Endothelial cell of umbilical vein (primary cell): ENCODE measurements at regions not wholly inside any gene's neighbourhood (a gene's known extent, or its start where the extent isn't known, plus 50 kb on each side); places are given as distances from the start of the nearest gene placed in this dataset.

ENCODE experiments used
- BruUV-seq: library from RNA; stranded (reverse); fragments of 400-500 nt; replicated peaks from 2 replicates; lab custom pipeline; 2021; lab: Mats Ljungman, UMichigan
- CTCF ChIA-PET: fragments of 300-600, 350-600 bp; sonication (Branson Sonifier 250); formaldehyde crosslinking; loops from one replicate; lab custom pipeline; 2021; ENCODE audit warnings: antibody characterized with exemption, inconsistent platforms; lab: Charles Lee
- POLR2A ChIA-PET: fragments of 300-600, 350-600 bp; sonication (Branson Sonifier 250); formaldehyde crosslinking; loops from one replicate; lab custom pipeline; 2021; ENCODE audit warnings: antibody characterized with exemption, inconsistent platforms; lab: Charles Lee
- DNase-seq: peaks from one replicate; pipeline ENCODE4 v3.0.0-alpha.2; 2011; ENCODE audit warnings: low read depth, low spot score
- FAIRE-seq: peaks from 2 replicates; lab custom pipeline; 2011; peaks lifted over from hg19 to GRCh38; lab: Jason Lieb, UNC
- H2AFZ ChIP-seq: 2 replicates; pipeline ENCODE4 v1.6.0; 2012; ENCODE audit warnings: low read depth, low read length, control low read depth, inconsistent platforms
- H3K27ac ChIP-seq: 2 replicates; pipeline ENCODE4 v1.5.1; 2011; ENCODE audit warnings: low read depth, mild to moderate bottlenecking, control low read depth, low read length, moderate library complexity; ENCODE audit not compliant: insufficient read depth
- H3K27me3 ChIP-seq, 2 experiments: 2 replicates each; pipeline versions ENCODE4 v1.6.0 to v1.6.1; 2011; ENCODE audit warnings: low read length in 2 of 2, mixed read lengths in 1 of 2; ENCODE audit not compliant: control insufficient read depth in 2 of 2, insufficient read depth in 2 of 2
- H3K36me3 ChIP-seq, 2 experiments: 2 replicates in 1 of 2; 3 replicates in 1 of 2; pipeline ENCODE4 v1.5.1; 2011; ENCODE audit warnings: low read length in 2 of 2, mild to moderate bottlenecking in 1 of 2, moderate library complexity in 1 of 2; ENCODE audit not compliant: control insufficient read depth in 2 of 2, insufficient read depth in 2 of 2; ENCODE audit errors: extremely low read depth in 1 of 2
- H3K4me1 ChIP-seq: 3 replicates; pipeline ENCODE4 v1.5.1; 2011; ENCODE audit warnings: mild to moderate bottlenecking, low read length; ENCODE audit not compliant: control insufficient read depth, insufficient read depth; ENCODE audit errors: extremely low read depth
- H3K4me2 ChIP-seq: 2 replicates; pipeline ENCODE4 v1.6.1; 2011; ENCODE audit warnings: low read length, control low read depth, mixed read lengths; ENCODE audit not compliant: insufficient read depth
- H3K4me3 ChIP-seq, 3 experiments: fragments of 200-600 bp in 1 of 3; sonication (generic), shearing (Covaris generic) in 1 of 3; replicated peaks in 1 of 3; 2 replicates each; pipeline ENCODE4 v1.5.1; 2011 to 2016; ENCODE audit warnings: control low read depth in 3 of 3, low read length in 3 of 3, mild to moderate bottlenecking in 2 of 3, inconsistent platforms in 1 of 3, low read depth in 1 of 3, moderate library complexity in 1 of 3; ENCODE audit not compliant: insufficient read depth in 1 of 3
- H3K79me2 ChIP-seq: 2 replicates; pipeline ENCODE4 v1.6.0; 2012; ENCODE audit warnings: low read length, inconsistent platforms; ENCODE audit not compliant: control insufficient read depth, insufficient read depth
- H3K9ac ChIP-seq: replicated peaks from 2 replicates; pipeline ENCODE3; 2011; ENCODE audit warnings: low read length, control low read depth; ENCODE audit not compliant: insufficient read depth; ENCODE audit errors: extremely low read depth
- H3K9me1 ChIP-seq: replicated peaks from 3 replicates; pipeline ENCODE4 v1.6.0; 2011; ENCODE audit warnings: mild to moderate bottlenecking, low read length; ENCODE audit not compliant: control insufficient read depth, insufficient read depth; ENCODE audit errors: extremely low read depth
- H3K9me3 ChIP-seq: replicated peaks from 2 replicates; pipeline ENCODE4 v1.5.1; 2012; ENCODE audit warnings: low read length, inconsistent platforms; ENCODE audit not compliant: control insufficient read depth, insufficient read depth
- H4K20me1 ChIP-seq: replicated peaks from 2 replicates; pipeline ENCODE3; 2011; ENCODE audit warnings: mild to moderate bottlenecking, low read length; ENCODE audit not compliant: control insufficient read depth, insufficient read depth; ENCODE audit errors: extremely low read depth
- CTCF ChIP-seq, 2 donors: IDR thresholded peaks; 1 replicate in 1 of 2; 2 replicates in 1 of 2; pipeline ENCODE4 v1.5.1; 2011; ENCODE audit warnings: low read length in 2 of 2, mild to moderate bottlenecking in 2 of 2, moderate library complexity in 2 of 2, control low read depth in 1 of 2, inconsistent platforms in 1 of 2, low read depth in 1 of 2; ENCODE audit not compliant: insufficient read depth in 1 of 2; ENCODE audit errors: extremely low read depth in 1 of 2
- EZH2 ChIP-seq: IDR thresholded peaks from 2 replicates; pipeline ENCODE4 v1.6.1; 2012; ENCODE audit warnings: borderline replicate concordance, low read depth, mild to moderate bottlenecking, moderate library complexity, low read length, inconsistent platforms; ENCODE audit not compliant: severe bottlenecking
- FOS ChIP-seq: IDR thresholded peaks from 2 replicates; pipeline ENCODE4 v1.6.1; 2011; ENCODE audit warnings: mild to moderate bottlenecking, low read length, moderate library complexity, borderline replicate concordance; ENCODE audit not compliant: insufficient read depth
- GATA2 ChIP-seq: IDR thresholded peaks from 2 replicates; pipeline ENCODE4 v1.7.0; 2011; ENCODE audit warnings: low read depth, mild to moderate bottlenecking, moderate library complexity, mixed read lengths, low read length; ENCODE audit not compliant: insufficient read length, insufficient read depth
- JUN ChIP-seq: IDR thresholded peaks from 2 replicates; pipeline ENCODE4 v1.6.1; 2011; ENCODE audit warnings: borderline replicate concordance, low read depth; ENCODE audit not compliant: insufficient read length, insufficient read depth
- MAX ChIP-seq: IDR thresholded peaks from 2 replicates; pipeline ENCODE4 v1.6.1; 2011; ENCODE audit not compliant: insufficient read depth, insufficient read length
- MYC ChIP-seq: IDR thresholded peaks from one replicate; pipeline ENCODE4 v1.6.1; 2011; ENCODE audit warnings: mild to moderate bottlenecking, low read depth, low read length
- POLR2A ChIP-seq: IDR thresholded peaks from 2 replicates; pipeline ENCODE4 v1.6.1; 2012; ENCODE audit warnings: low read depth, mild to moderate bottlenecking, control low read depth, low read length
- POLR2AphosphoS5 ChIP-seq: IDR thresholded peaks from 2 replicates; pipeline ENCODE4 v1.6.1; 2012; ENCODE audit warnings: low read depth, mild to moderate bottlenecking, control low read depth, low read length, moderate library complexity; ENCODE audit not compliant: insufficient read depth
- dilution Hi-C: fragments of 300-500 bp; cut with MboI; formaldehyde crosslinking; loops from one replicate; pipeline ENCODE4 v1.15.0; 2019; ENCODE audit warnings: low sequenced_read_pairs; ENCODE audit not compliant: extremely low pct_ligation_motif_present
- intact Hi-C: fragments of 100-400 bp; cut with micrococcal nuclease; formaldehyde crosslinking; loops from one replicate; pipeline ENCODE4 v1.10.0; 2022

GRCh38 chr19:30314805-30315155 is 57.4 kb upstream of the ZNF536 start:
- dilution Hi-C loops = no loop called here
- no peak for FAIRE-seq
- no peak overlapping the region for H3K4me2 ChIP-seq

More at GRCh38 chr19:30314805-30315155, 57.4 kb upstream of the ZNF536 start:
- no peak overlapping the region for H3K9ac ChIP-seq
- H3K4me1 ChIP-seq = no peaks in the 10 kb centered on the region
- no peaks in the 10 kb centered on the region for H3K9me1 ChIP-seq
- no peaks in the 10 kb centered on the region for H3K36me3 ChIP-seq
- no peak for TF ChIP-seq POLR2A
- no peak for TF ChIP-seq MYC
- TF ChIP-seq JUN = no peak
- no peak for TF ChIP-seq POLR2AphosphoS5
- no peak for TF ChIP-seq FOS
- TF ChIP-seq MAX = no peak
- TF ChIP-seq EZH2 = no peak
- TF ChIP-seq GATA2 = no peak
- TF ChIP-seq CTCF (IDR thresholded peaks at IDR 0.05; ENCODE audit: extremely low read depth in 1 of 2, insufficient read depth in 1 of 2, low read depth in 1 of 2, low read length in 2 of 2) = no peak
- BruUV-seq = no TSS peak
- no peak overlapping the region for H3K27ac ChIP-seq
- CTCF ChIA-PET = no interaction called here
- no peak overlapping the region for H2AFZ ChIP-seq
- no peaks in the 10 kb centered on the region for H3K27me3 ChIP-seq
- H3K9me3 ChIP-seq = peaks cover 3% of the 10 kb centered on the region
- no peaks in the 10 kb centered on the region for H3K79me2 ChIP-seq
- DNase-seq = no peak
- H4K20me1 ChIP-seq = no peaks in the 10 kb centered on the region
- no peak overlapping the region for H3K4me3 ChIP-seq
- POLR2A ChIA-PET = no interaction called here
- intact Hi-C loops = no loop called here
